ENCODE measurements at regions not wholly inside any gene's neighbourhood (a gene's known extent, or its start where the extent isn't known, plus 50 kb on each side); places are given as distances from the start of the nearest gene placed in this dataset.

DNA sequence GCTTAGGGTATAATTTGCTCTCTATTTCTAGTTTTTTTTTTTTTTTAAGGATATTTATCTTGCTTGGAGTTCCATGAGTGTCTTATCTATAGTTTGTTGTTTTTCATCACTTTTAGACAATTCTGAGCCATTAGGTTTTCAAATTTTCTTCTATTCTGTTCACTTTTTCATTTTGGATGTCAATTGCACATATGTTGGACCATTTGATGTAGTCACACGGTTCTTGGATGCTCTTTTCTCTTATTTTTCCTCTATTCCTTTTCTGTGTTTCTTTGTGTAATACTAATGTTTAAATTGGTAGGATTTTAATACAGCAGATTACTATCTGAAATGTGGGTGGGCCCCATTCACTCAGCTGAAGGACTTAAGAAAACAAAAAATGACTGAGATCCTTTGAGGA, 292.6 kb downstream of the CALCRL start:
- TF ChIP-seq, protein P1, sequence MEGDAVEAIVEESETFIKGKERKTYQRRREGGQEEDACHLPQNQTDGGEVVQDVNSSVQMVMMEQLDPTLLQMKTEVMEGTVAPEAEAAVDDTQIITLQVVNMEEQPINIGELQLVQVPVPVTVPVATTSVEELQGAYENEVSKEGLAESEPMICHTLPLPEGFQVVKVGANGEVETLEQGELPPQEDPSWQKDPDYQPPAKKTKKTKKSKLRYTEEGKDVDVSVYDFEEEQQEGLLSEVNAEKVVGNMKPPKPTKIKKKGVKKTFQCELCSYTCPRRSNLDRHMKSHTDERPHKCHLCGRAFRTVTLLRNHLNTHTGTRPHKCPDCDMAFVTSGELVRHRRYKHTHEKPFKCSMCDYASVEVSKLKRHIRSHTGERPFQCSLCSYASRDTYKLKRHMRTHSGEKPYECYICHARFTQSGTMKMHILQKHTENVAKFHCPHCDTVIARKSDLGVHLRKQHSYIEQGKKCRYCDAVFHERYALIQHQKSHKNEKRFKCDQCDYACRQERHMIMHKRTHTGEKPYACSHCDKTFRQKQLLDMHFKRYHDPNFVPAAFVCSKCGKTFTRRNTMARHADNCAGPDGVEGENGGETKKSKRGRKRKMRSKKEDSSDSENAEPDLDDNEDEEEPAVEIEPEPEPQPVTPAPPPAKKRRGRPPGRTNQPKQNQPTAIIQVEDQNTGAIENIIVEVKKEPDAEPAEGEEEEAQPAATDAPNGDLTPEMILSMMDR (optimal IDR thresholded peaks at IDR 0.05 in 1 of 3, IDR thresholded peaks at IDR 0.05 in 1 of 3, conservative IDR thresholded peaks at IDR 0.05 in 1 of 3; ENCODE audit: extremely low read depth in 1 of 3, insufficient read depth in 2 of 3, low read length in 3 of 3): no peak
- TF ChIP-seq EZH2 (IDR thresholded peaks at IDR 0.05; ENCODE audit: low read length): no peak

Data from keratinocyte (primary cell).